HUES6 (cell line): ENCODE measurements at regions not wholly inside any gene's neighbourhood (a gene's known extent, or its start where the extent isn't known, plus 50 kb on each side); places are given as distances from the start of the nearest gene placed in this dataset.

ENCODE experiments used
- H3K27ac ChIP-seq: 2 replicates; pipeline ENCODE4 v1.7.0; 2013; ENCODE audit warnings: low read depth, mild to moderate bottlenecking, low read length, inconsistent platforms
- H3K27me3 ChIP-seq: 2 replicates; pipeline ENCODE4 v1.6.1; 2013; ENCODE audit warnings: low read length; ENCODE audit not compliant: control insufficient read depth, insufficient read depth
- H3K36me3 ChIP-seq: 2 replicates; pipeline ENCODE4 v1.6.1; 2013; ENCODE audit warnings: low read length; ENCODE audit not compliant: control insufficient read depth, insufficient read depth
- H3K4me1 ChIP-seq: 2 replicates; pipeline ENCODE4 v1.6.1; 2013; ENCODE audit warnings: low read length; ENCODE audit not compliant: control insufficient read depth, insufficient read depth
- H3K4me3 ChIP-seq: 2 replicates; pipeline ENCODE4 v1.5.1; 2013; ENCODE audit warnings: low read depth, low read length
- H3K9ac ChIP-seq: one replicate; pipeline ENCODE4 v1.6.1; 2013; ENCODE audit warnings: mild to moderate bottlenecking, low read length
- H3K9me3 ChIP-seq: 2 replicates; pipeline ENCODE4 v1.6.1; 2013; ENCODE audit warnings: low read depth, low read length; ENCODE audit not compliant: control insufficient read depth, insufficient read depth

DNA sequence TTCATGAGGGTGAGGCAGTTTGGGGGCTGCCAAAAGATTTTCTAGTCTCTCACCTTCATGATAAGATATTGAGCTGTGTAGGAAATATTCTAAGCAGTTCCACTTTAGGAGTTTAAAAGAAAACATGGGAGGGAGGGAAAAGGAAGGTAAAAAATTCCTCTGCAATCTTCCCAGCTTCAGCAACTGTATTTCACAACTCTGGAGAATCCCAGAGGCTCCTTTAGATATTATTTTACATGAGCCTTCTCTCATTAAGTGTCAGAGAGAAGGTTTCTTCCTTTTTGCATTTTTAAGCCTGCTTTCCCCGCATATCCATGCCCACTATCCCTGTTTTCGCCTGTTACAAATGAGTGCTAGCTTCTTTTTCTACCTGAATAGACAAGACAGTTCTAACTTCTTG, 289.4 kb downstream of the CHRM3 start:
- no peak overlapping the region for H3K9ac ChIP-seq
- peaks cover 12% of the 10 kb centered on the region for H3K4me1 ChIP-seq
- no peak overlapping the region for H3K4me3 ChIP-seq
- H3K9me3 ChIP-seq, result no peaks in the 10 kb centered on the region
- no peak overlapping the region for H3K27ac ChIP-seq
- H3K36me3 ChIP-seq, result no peaks in the 10 kb centered on the region
- H3K27me3 ChIP-seq, result no peaks in the 10 kb centered on the region

GRCh38 chr1:239676522-239677273, 290.3 kb downstream of the CHRM3 start:
- H3K36me3 ChIP-seq, result no peaks in the 10 kb centered on the region
- no peak overlapping the region for H3K4me3 ChIP-seq
- H3K4me1 ChIP-seq, result peaks cover 12% of the 10 kb centered on the region
- H3K27ac ChIP-seq, result no peak overlapping the region
- no peaks in the 10 kb centered on the region for H3K9me3 ChIP-seq
- H3K27me3 ChIP-seq, result no peaks in the 10 kb centered on the region
- H3K9ac ChIP-seq, result no peak overlapping the region

DNA sequence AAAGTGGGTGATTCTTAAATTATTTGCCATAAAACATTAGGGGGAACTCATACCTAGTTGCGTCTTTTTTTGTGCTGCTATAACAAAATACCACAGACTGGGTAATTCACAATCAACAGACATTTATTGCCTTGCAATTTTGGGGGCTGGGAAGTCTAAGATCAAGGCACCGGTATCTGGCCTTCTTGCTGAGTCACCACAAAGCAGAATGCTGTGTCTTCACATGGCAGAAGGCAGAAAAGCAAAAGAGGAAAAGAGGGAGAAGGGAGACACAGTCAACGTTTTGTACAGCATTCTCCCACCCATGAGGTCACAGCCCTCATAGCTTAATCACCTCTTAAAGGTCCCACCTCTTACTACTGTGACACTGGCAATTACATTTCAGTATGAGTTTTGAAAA, 291.0 kb downstream of the CHRM3 start:
- no peak overlapping the region for H3K9ac ChIP-seq
- no peak overlapping the region for H3K27ac ChIP-seq
- H3K9me3 ChIP-seq, result no peaks in the 10 kb centered on the region
- H3K4me3 ChIP-seq, result no peak overlapping the region
- H3K4me1 ChIP-seq, result peaks cover 9% of the 10 kb centered on the region
- H3K27me3 ChIP-seq, result no peaks in the 10 kb centered on the region
- H3K36me3 ChIP-seq, result no peaks in the 10 kb centered on the region

- Histone ChIP-seq H3K9me3 (no peaks in the 10 kb centered on the region), H3K9ac (no peak overlapping the region), H3K4me1 (peaks cover 9% of the 10 kb centered on the region), H3K36me3 (no peaks in the 10 kb centered on the region), H3K4me3 (no peak overlapping the region), H3K27ac (no peak overlapping the region), H3K27me3 (no peaks in the 10 kb centered on the region)
Measured at GRCh38 chr1:239678181-239678580, 291.8 kb downstream of the CHRM3 start.

DNA sequence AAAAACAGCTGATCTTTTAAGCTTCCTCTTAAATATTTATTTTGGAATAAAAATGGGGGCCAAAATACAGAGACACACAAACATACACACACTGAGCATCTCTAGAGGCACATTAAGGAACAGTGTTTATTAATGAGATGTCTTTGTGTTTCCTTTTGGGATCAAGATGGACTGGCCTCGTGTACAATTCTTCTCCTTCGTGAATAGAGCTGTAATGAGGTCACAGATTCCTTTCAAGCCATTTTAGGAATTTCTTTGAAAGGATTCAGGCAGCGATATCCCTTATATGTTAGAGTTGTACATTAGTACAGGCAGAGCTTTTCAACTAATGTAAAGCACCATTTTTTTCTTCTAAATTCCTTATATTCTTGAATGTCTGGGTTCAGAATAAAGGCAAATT, 295.7 kb downstream of the CHRM3 start:
- Histone ChIP-seq H3K4me1 (peaks cover 3% of the 10 kb centered on the region; the same call in 1 of the 2 replicates), H3K4me3 (no peak overlapping the region), H3K27me3 (no peaks in the 10 kb centered on the region), H3K9me3 (no peaks in the 10 kb centered on the region), H3K36me3 (no peaks in the 10 kb centered on the region), H3K27ac (no peak overlapping the region), H3K9ac (no peak overlapping the region)

GRCh38 chr1:239682960-239683359, 296.6 kb downstream of the CHRM3 start:
- H3K36me3 ChIP-seq, result no peaks in the 10 kb centered on the region
- no peak overlapping the region for H3K9ac ChIP-seq
- no peaks in the 10 kb centered on the region for H3K9me3 ChIP-seq
- H3K27me3 ChIP-seq, result no peaks in the 10 kb centered on the region
- no peaks in the 10 kb centered on the region for H3K4me1 ChIP-seq
- H3K27ac ChIP-seq, result no peak overlapping the region
- no peak overlapping the region for H3K4me3 ChIP-seq

- Histone ChIP-seq H3K4me3 (no peak overlapping the region), H3K36me3 (no peaks in the 10 kb centered on the region), H3K27ac (no peak overlapping the region), H3K4me1 (no peaks in the 10 kb centered on the region), H3K27me3 (no peaks in the 10 kb centered on the region), H3K9me3 (no peaks in the 10 kb centered on the region), H3K9ac (no peak overlapping the region)
Measured at GRCh38 chr1:239686386-239686785, 300.0 kb downstream of the CHRM3 start.

GRCh38 chr1:239696317-239696716, 309.9 kb downstream of the CHRM3 start:
- Histone ChIP-seq H3K9me3 (peaks cover 4% of the 10 kb centered on the region; the same call in 1 of the 2 replicates), H3K4me3 (no peak overlapping the region), H3K9ac (no peak overlapping the region), H3K4me1 (no peaks in the 10 kb centered on the region), H3K27ac (no peak overlapping the region), H3K36me3 (no peaks in the 10 kb centered on the region), H3K27me3 (no peaks in the 10 kb centered on the region)

- H3K27me3 ChIP-seq, result no peaks in the 10 kb centered on the region
- H3K9ac ChIP-seq, result no peak overlapping the region
- H3K9me3 ChIP-seq, result peaks cover 4% of the 10 kb centered on the region; the same call in 1 of the 2 replicates
- no peaks in the 10 kb centered on the region for H3K36me3 ChIP-seq
- H3K4me3 ChIP-seq, result no peak overlapping the region
- H3K27ac ChIP-seq, result no peak overlapping the region
- H3K4me1 ChIP-seq, result no peaks in the 10 kb centered on the region
Measured at GRCh38 chr1:239700667-239701066, 314.3 kb downstream of the CHRM3 start.

DNA sequence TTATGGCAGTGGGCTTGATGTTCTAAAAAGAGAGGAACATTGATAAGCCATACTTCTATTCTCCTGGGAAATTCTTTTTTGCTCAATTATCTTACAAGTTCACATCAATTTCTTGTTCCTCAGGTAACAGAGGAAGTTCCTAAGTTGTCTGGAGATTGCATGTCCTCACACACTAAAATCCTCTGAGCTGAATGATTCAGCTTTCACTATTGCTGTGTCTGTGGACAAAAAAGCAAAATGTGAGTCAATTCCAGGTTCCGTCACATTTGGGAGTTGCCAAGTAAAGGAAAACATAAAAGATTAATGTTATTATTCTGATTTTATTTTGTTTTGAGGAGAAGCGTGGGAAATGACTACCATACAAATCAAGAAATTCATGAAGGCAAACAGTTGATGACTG, 316.7 kb downstream of the CHRM3 start:
- H3K9ac ChIP-seq, result no peak overlapping the region
- H3K27me3 ChIP-seq, result no peaks in the 10 kb centered on the region
- H3K36me3 ChIP-seq, result no peaks in the 10 kb centered on the region
- no peak overlapping the region for H3K27ac ChIP-seq
- no peaks in the 10 kb centered on the region for H3K9me3 ChIP-seq
- peaks cover 4% of the 10 kb centered on the region; the same call in 1 of the 2 replicates for H3K4me1 ChIP-seq
- H3K4me3 ChIP-seq, result no peak overlapping the region

- Histone ChIP-seq H3K27ac (peak overlapping the region; percentile 0; the same call in 1 of the 2 replicates), H3K4me3 (no peak overlapping the region), H3K36me3 (no peaks in the 10 kb centered on the region), H3K9me3 (no peaks in the 10 kb centered on the region), H3K27me3 (no peaks in the 10 kb centered on the region), H3K4me1 (peaks cover 4% of the 10 kb centered on the region; the same call in 1 of the 2 replicates), H3K9ac (no peak overlapping the region)
Measured at GRCh38 chr1:239706245-239706892, 320.0 kb downstream of the CHRM3 start.
